ENCODE measurements at regions not wholly inside any gene's neighbourhood (a gene's known extent, or its start where the extent isn't known, plus 50 kb on each side); places are given as distances from the start of the nearest gene placed in this dataset.

DNA sequence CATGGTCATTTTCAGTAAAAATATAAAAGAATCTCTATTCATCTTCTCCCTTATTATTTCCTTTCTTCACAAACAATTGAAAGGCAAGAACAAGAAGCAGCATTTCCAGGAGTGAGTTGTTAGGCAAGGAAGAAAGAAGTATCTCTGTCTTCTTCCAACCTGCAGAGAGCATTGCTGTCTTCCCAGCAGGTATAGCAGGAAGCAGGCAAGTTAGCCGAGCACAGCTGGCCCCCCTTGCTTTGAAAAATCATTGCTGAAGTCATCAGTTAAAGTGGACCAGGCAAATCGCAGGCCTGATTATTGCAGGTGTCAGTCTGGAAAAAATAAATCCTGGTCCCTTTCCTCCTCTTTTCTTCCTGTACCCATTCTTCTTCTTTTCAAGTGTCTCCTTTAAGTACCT is 353.1 kb upstream of the BRINP1 start:
- H3K36me3 ChIP-seq (ENCODE audit: control insufficient read depth, insufficient read depth, low read length): no peaks in the 10 kb centered on the region
- no peak for ATAC-seq
- no peak for DNase-seq
- H3K4me1 ChIP-seq (ENCODE audit: control insufficient read depth, insufficient read depth, low read length): no peaks in the 10 kb centered on the region
- no peaks in the 10 kb centered on the region for H3K27me3 ChIP-seq (ENCODE audit: control insufficient read depth, insufficient read depth, low read length)
- intact Hi-C loops (cut with micrococcal nuclease): no loop called here
- TF ChIP-seq, protein P1, sequence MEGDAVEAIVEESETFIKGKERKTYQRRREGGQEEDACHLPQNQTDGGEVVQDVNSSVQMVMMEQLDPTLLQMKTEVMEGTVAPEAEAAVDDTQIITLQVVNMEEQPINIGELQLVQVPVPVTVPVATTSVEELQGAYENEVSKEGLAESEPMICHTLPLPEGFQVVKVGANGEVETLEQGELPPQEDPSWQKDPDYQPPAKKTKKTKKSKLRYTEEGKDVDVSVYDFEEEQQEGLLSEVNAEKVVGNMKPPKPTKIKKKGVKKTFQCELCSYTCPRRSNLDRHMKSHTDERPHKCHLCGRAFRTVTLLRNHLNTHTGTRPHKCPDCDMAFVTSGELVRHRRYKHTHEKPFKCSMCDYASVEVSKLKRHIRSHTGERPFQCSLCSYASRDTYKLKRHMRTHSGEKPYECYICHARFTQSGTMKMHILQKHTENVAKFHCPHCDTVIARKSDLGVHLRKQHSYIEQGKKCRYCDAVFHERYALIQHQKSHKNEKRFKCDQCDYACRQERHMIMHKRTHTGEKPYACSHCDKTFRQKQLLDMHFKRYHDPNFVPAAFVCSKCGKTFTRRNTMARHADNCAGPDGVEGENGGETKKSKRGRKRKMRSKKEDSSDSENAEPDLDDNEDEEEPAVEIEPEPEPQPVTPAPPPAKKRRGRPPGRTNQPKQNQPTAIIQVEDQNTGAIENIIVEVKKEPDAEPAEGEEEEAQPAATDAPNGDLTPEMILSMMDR (IDR thresholded peaks at IDR 0.05): no peak
- Mint-ChIP-seq H3K9me3 (peaks cover 5 to 14% of the 10 kb centered on the region in 2 donors), H3K4me1 (no peaks in the 10 kb centered on the region), H3K4me3 (no peak overlapping the region), H3K27ac (no peak overlapping the region), H3K36me3 (no peaks in the 10 kb centered on the region), H3K27me3 (ENCODE audit: low read depth in 2 of 2) (peaks cover 0 to 2% of the 10 kb centered on the region in 2 donors)
- 42% methylated on average over 2 of the region's 2 CpGs for WGBS (ENCODE audit: insufficient coverage)
- no peak overlapping the region for H3K27ac ChIP-seq (ENCODE audit: low read length)
- no peaks in the 10 kb centered on the region for H3K9me3 ChIP-seq (ENCODE audit: control insufficient read depth, insufficient read depth, low read length)
- no peak overlapping the region for H3K4me3 ChIP-seq (ENCODE audit: low read length)

DNA sequence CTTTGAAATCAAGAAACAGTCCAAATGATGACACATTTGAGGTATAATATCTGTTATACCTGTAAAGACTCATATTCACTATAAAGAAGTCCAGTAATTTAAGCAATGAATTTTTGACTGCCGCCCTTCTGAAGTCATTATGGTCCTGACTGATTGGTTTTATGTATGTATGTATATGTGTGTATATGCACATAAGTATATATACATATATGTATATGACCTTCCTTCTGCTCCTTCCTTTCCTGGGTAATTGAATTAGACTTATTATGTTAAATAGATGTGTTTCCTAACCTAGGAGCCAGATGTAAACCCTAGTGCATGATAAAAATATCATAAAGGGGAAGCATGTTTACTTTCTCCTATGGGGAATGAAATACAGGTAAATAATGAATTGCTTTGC is 343.1 kb upstream of the BRINP1 start:
- H3K36me3 ChIP-seq (ENCODE audit: control insufficient read depth, insufficient read depth, low read length): no peaks in the 10 kb centered on the region
- intact Hi-C loops (cut with micrococcal nuclease): no loop called here
- H3K4me3 Mint-ChIP-seq: no peak overlapping the region
- H3K27me3 Mint-ChIP-seq (ENCODE audit: low read depth in 2 of 2): peaks cover 0 to 5% of the 10 kb centered on the region in 2 donors
- TF ChIP-seq, protein P1 (IDR thresholded peaks at IDR 0.05): no peak
- WGBS (ENCODE audit: insufficient coverage): no CpG with 5 or more reads among the region's 1 CpG
- H3K27ac ChIP-seq (ENCODE audit: low read length): no peak overlapping the region
- H3K27ac Mint-ChIP-seq: no peak overlapping the region
- H3K4me3 ChIP-seq (ENCODE audit: low read length): no peak overlapping the region
- H3K9me3 Mint-ChIP-seq: peaks cover 11% of the 10 kb centered on the region in 2 donors
- H3K9me3 ChIP-seq (ENCODE audit: control insufficient read depth, insufficient read depth, low read length): no peaks in the 10 kb centered on the region
- peaks cover 2% of the 10 kb centered on the region for H3K27me3 ChIP-seq (ENCODE audit: control insufficient read depth, insufficient read depth, low read length)
- H3K36me3 Mint-ChIP-seq: no peaks in the 10 kb centered on the region
- H3K4me1 Mint-ChIP-seq: no peaks in the 10 kb centered on the region
- no peaks in the 10 kb centered on the region for H3K4me1 ChIP-seq (ENCODE audit: control insufficient read depth, insufficient read depth, low read length)
- DNase-seq: no peak
- no peak for ATAC-seq

DNA sequence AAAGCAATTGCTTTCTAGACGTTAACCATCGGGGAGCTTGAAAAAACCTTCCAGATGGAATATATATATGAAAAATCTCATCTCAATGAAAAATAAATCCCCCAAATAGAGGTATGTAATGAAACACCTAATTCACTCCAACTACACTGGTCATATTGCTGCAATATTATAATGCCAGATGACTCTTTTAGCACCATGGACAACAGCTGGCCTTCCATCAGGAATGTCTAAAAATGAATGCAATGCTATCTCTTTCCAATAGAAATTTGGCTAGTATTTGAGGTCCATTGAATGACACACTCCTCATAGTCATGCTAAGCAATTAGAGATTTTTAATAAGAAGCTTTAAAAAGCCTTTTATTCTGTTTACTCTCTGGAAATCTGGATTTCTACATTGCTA is 340.2 kb upstream of the BRINP1 start:
- TF ChIP-seq, protein P1 (IDR thresholded peaks at IDR 0.05): no peak
- peaks cover 11 to 12% of the 10 kb centered on the region in 2 donors for H3K9me3 Mint-ChIP-seq
- H3K9me3 ChIP-seq (ENCODE audit: control insufficient read depth, insufficient read depth, low read length): no peaks in the 10 kb centered on the region
- no peaks in the 10 kb centered on the region for H3K36me3 Mint-ChIP-seq
- H3K4me3 Mint-ChIP-seq: no peak overlapping the region
- no CpG with 5 or more reads among the region's 2 CpGs for WGBS (ENCODE audit: insufficient coverage)
- intact Hi-C loops (cut with micrococcal nuclease): no loop called here
- H3K4me3 ChIP-seq (ENCODE audit: low read length): no peak overlapping the region
- no peak for DNase-seq
- H3K27ac ChIP-seq (ENCODE audit: low read length): no peak overlapping the region
- H3K27me3 ChIP-seq (ENCODE audit: control insufficient read depth, insufficient read depth, low read length): peaks cover 2% of the 10 kb centered on the region
- H3K4me1 ChIP-seq (ENCODE audit: control insufficient read depth, insufficient read depth, low read length): no peaks in the 10 kb centered on the region
- no peak overlapping the region for H3K27ac Mint-ChIP-seq
- no peaks in the 10 kb centered on the region for H3K4me1 Mint-ChIP-seq
- H3K36me3 ChIP-seq (ENCODE audit: control insufficient read depth, insufficient read depth, low read length): no peaks in the 10 kb centered on the region
- peaks cover 0 to 5% of the 10 kb centered on the region in 2 donors for H3K27me3 Mint-ChIP-seq (ENCODE audit: low read depth in 2 of 2)
- no peak for ATAC-seq

DNA sequence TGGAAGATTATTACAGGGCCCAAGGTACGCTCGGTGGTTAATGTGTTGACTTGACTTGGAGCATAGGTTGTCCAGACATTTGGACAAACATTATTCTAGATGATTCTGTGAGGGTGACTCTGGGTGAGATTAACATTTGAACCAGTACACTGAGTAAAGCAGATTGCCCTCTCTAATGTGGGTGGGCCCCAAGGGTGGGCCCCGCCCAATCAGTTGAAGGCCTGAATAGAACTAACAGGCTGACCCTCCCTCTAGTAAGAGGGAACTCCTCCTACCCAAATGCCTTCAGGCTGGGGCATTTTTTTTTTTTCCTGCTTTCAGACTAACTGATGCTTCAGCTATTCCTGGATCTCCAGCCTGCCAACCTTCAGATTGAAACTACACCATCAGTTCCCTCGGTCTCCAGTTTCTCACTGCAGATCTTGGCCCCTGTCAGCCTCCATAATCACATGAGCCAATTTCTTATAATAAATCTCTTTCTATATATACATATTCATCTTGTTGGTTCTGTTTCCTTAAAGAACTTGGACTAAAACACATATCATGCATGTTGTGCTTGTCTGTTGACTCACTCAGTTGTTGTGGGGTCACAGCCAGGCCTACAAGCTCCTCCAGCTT is 338.1 kb upstream of the BRINP1 start:
- H3K4me3 ChIP-seq (ENCODE audit: low read length): no peak overlapping the region
- peaks cover 0 to 3% of the 10 kb centered on the region in 2 donors for H3K27me3 Mint-ChIP-seq (ENCODE audit: low read depth in 2 of 2)
- ATAC-seq (no peak), DNase-seq (no peak)
- no peak overlapping the region for H3K4me3 Mint-ChIP-seq
- no peaks in the 10 kb centered on the region for H3K9me3 ChIP-seq (ENCODE audit: control insufficient read depth, insufficient read depth, low read length)
- H3K27ac Mint-ChIP-seq: no peak overlapping the region
- peaks cover 8 to 9% of the 10 kb centered on the region in 2 donors for H3K9me3 Mint-ChIP-seq
- H3K27ac ChIP-seq (ENCODE audit: low read length): no peak overlapping the region
- 83% methylated on average over 4 of the region's 4 CpGs for WGBS (ENCODE audit: insufficient coverage)
- no peaks in the 10 kb centered on the region for H3K36me3 ChIP-seq (ENCODE audit: control insufficient read depth, insufficient read depth, low read length)
- no peaks in the 10 kb centered on the region for H3K4me1 Mint-ChIP-seq
- no peaks in the 10 kb centered on the region for H3K36me3 Mint-ChIP-seq
- no peaks in the 10 kb centered on the region for H3K4me1 ChIP-seq (ENCODE audit: control insufficient read depth, insufficient read depth, low read length)
- intact Hi-C loops (cut with micrococcal nuclease): no loop called here
- H3K27me3 ChIP-seq (ENCODE audit: control insufficient read depth, insufficient read depth, low read length): peaks cover 2% of the 10 kb centered on the region
- TF ChIP-seq, protein P1 (IDR thresholded peaks at IDR 0.05): no peak
